Liver (tissue), 8 donors: ENCODE measurements at regions not wholly inside any gene's neighbourhood (a gene's known extent, or its start where the extent isn't known, plus 50 kb on each side); places are given as distances from the start of the nearest gene placed in this dataset.

Source experiments
- DNase-seq: peaks from one replicate; pipeline ENCODE4 v3.0.0-alpha.2; 2017; ENCODE audit warnings: low spot score
- H3K27ac ChIP-seq, 2 donors: one replicate each; pipeline ENCODE4 v1.7.0; 2013; ENCODE audit warnings: inconsistent platforms in 2 of 2, low read length in 2 of 2, control low read depth in 1 of 2, low read depth in 1 of 2, mild to moderate bottlenecking in 1 of 2
- H3K27me3 ChIP-seq, 4 donors: one replicate each; pipeline versions ENCODE4 v1.6.1 to v1.7.0; 2013; ENCODE audit warnings: low read length in 3 of 4, inconsistent platforms in 1 of 4, mild to moderate bottlenecking in 1 of 4, moderate library complexity in 1 of 4; ENCODE audit not compliant: control insufficient read depth in 4 of 4, insufficient read depth in 4 of 4
- H3K36me3 ChIP-seq, 4 donors: one replicate each; pipeline versions ENCODE4 v1.6.1 to v1.7.0; 2013; ENCODE audit warnings: low read length in 3 of 4, mild to moderate bottlenecking in 3 of 4, low read depth in 1 of 4, moderate library complexity in 1 of 4; ENCODE audit not compliant: control insufficient read depth in 4 of 4, insufficient read depth in 3 of 4
- H3K4me1 ChIP-seq, 4 donors: one replicate each; pipeline versions ENCODE4 v1.6.1 to v1.7.0; 2013; ENCODE audit warnings: low read length in 3 of 4, mild to moderate bottlenecking in 3 of 4, moderate library complexity in 1 of 4; ENCODE audit not compliant: control insufficient read depth in 4 of 4, insufficient read depth in 4 of 4
- H3K4me3 ChIP-seq, 3 donors: one replicate each; pipeline versions ENCODE4 v1.6.1 to v1.7.0; 2013; ENCODE audit warnings: low read length in 3 of 3, control low read depth in 1 of 3, low read depth in 1 of 3, mild to moderate bottlenecking in 1 of 3
- H3K9ac ChIP-seq, 2 donors: one replicate each; pipeline ENCODE4 v1.7.0; 2013; ENCODE audit warnings: low read length in 2 of 2, mild to moderate bottlenecking in 2 of 2, moderate library complexity in 2 of 2, control low read depth in 1 of 2, low read depth in 1 of 2
- H3K9me3 ChIP-seq, 4 donors: one replicate each; pipeline versions ENCODE4 v1.6.1 to v1.7.0; 2013; ENCODE audit warnings: low read length in 3 of 4; ENCODE audit not compliant: control insufficient read depth in 4 of 4
- CTCF ChIP-seq: fragments of 150-350 bp; IDR thresholded peaks from 2 replicates; pipeline ENCODE4 v1.5.1; 2017; ENCODE audit warnings: improper control_type of control experiment, low read depth, low read length; ENCODE audit not compliant: missing input control
- FOXA1 ChIP-seq: IDR thresholded peaks from 2 replicates; pipeline ENCODE4 v1.6.1; 2016; ENCODE audit warnings: antibody characterized with exemption
- FOXA2 ChIP-seq: IDR thresholded peaks from 2 replicates; pipeline ENCODE4 v1.6.1; 2016; ENCODE audit warnings: antibody characterized with exemption
- GABPA ChIP-seq, 2 donors: IDR thresholded peaks in 1 of 2; conservative IDR thresholded peaks in 1 of 2; 2 replicates each; pipeline ENCODE4 v1.6.1; 2016; ENCODE audit warnings: antibody characterized with exemption in 2 of 2, mild to moderate bottlenecking in 1 of 2, moderate library complexity in 1 of 2
- HNF4A ChIP-seq, 2 donors: conservative IDR thresholded peaks; 2 replicates each; pipeline ENCODE4 v1.6.1; 2016; ENCODE audit warnings: antibody characterized with exemption in 2 of 2, mild to moderate bottlenecking in 2 of 2
- JUND ChIP-seq, 2 donors: IDR thresholded peaks; 2 replicates each; pipeline ENCODE4 v1.6.1; 2016; ENCODE audit warnings: antibody characterized with exemption in 2 of 2
- MAX ChIP-seq: IDR thresholded peaks from 2 replicates; pipeline ENCODE4 v1.6.1; 2016; ENCODE audit warnings: antibody characterized with exemption
- NR2F2 ChIP-seq: IDR thresholded peaks from 2 replicates; pipeline ENCODE4 v1.6.1; 2016; ENCODE audit warnings: antibody characterized with exemption
- RAD21 ChIP-seq, 2 donors: IDR thresholded peaks; 2 replicates each; pipeline ENCODE4 v1.6.1; 2016; ENCODE audit warnings: antibody characterized with exemption in 2 of 2, mild to moderate bottlenecking in 2 of 2
- RXRA ChIP-seq, 2 donors: IDR thresholded peaks; 2 replicates each; pipeline ENCODE4 v1.6.1; 2017 to 2018; ENCODE audit warnings: antibody characterized with exemption in 2 of 2, mild to moderate bottlenecking in 1 of 2
- SP1 ChIP-seq: IDR thresholded peaks from 2 replicates; pipeline ENCODE4 v1.6.1; 2018; ENCODE audit warnings: antibody characterized with exemption, mild to moderate bottlenecking
- TAF1 ChIP-seq: conservative IDR thresholded peaks from 2 replicates; pipeline ENCODE4 v1.6.1; 2016; ENCODE audit warnings: antibody characterized with exemption, mild to moderate bottlenecking
- YY1 ChIP-seq: IDR thresholded peaks from 2 replicates; pipeline ENCODE4 v1.6.1; 2016; ENCODE audit warnings: antibody characterized with exemption, mild to moderate bottlenecking
- WGBS: extraction: QIAGEN DNeasy Blood & Tissue Kit; methylation state at CpG from one replicate; pipeline ENCODE4 v1.1.7; 2013; 5-methylcytosine and 5-hydroxymethylcytosine counted together
- TF ChIP-seq, protein P1 (sequence below): IDR thresholded peaks from 2 replicates; pipeline ENCODE4 v1.6.1; 2016; ENCODE audit warnings: antibody characterized with exemption
- TF ChIP-seq, protein P2 (sequence below): IDR thresholded peaks from 2 replicates; pipeline ENCODE4 v1.6.1; 2016; ENCODE audit warnings: antibody characterized with exemption
- donor health status: healthy.
- donor health status: healthy.
- donor health status: healthy.
- donor health status: healthy.
- donor health status: healthy.

- Histone ChIP-seq H3K4me1 (no peaks in the 10 kb centered on the region), H3K27ac (no peak overlapping the region), H3K27me3 (no peaks in the 10 kb centered on the region), H3K9ac (no peak overlapping the region), H3K9me3 (no peaks in the 10 kb centered on the region), H3K4me3 (no peak overlapping the region), H3K36me3 (no peaks in the 10 kb centered on the region)
- no peak for TF ChIP-seq MAX
- TF ChIP-seq GABPA (IDR thresholded peaks at IDR 0.05 in 1 of 2, conservative IDR thresholded peaks at IDR 0.05 in 1 of 2), result no peak
- TF ChIP-seq TAF1, result no peak
- TF ChIP-seq FOXA1, result no peak
- TF ChIP-seq CTCF, result no peak
- no peak for TF ChIP-seq JUND (IDR thresholded peaks at IDR 0.05)
- TF ChIP-seq NR2F2, result no peak
- TF ChIP-seq SP1, result no peak
- no peak for TF ChIP-seq RXRA (IDR thresholded peaks at IDR 0.05)
- no peak for DNase-seq
Observed at GRCh38 chrX:26309262-26309661, 93.3 kb downstream of the MAGEB5 start.

GRCh38 chrX:26295425-26295824 lies 79.5 kb downstream of the MAGEB5 start:
- H3K4me1 ChIP-seq, result no peaks in the 10 kb centered on the region
- TF ChIP-seq YY1 (no peak), RAD21 (IDR thresholded peaks at IDR 0.05) (no peak), FOXA2 (no peak), SP1 (no peak), GABPA (IDR thresholded peaks at IDR 0.05 in 1 of 2, conservative IDR thresholded peaks at IDR 0.05 in 1 of 2) (no peak), HNF4A (conservative IDR thresholded peaks at IDR 0.05) (no peak), CTCF (no peak)
- TF ChIP-seq, protein P1, sequence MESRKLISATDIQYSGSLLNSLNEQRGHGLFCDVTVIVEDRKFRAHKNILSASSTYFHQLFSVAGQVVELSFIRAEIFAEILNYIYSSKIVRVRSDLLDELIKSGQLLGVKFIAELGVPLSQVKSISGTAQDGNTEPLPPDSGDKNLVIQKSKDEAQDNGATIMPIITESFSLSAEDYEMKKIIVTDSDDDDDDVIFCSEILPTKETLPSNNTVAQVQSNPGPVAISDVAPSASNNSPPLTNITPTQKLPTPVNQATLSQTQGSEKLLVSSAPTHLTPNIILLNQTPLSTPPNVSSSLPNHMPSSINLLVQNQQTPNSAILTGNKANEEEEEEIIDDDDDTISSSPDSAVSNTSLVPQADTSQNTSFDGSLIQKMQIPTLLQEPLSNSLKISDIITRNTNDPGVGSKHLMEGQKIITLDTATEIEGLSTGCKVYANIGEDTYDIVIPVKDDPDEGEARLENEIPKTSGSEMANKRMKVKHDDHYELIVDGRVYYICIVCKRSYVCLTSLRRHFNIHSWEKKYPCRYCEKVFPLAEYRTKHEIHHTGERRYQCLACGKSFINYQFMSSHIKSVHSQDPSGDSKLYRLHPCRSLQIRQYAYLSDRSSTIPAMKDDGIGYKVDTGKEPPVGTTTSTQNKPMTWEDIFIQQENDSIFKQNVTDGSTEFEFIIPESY, result no peak
- TF ChIP-seq, protein P2, sequence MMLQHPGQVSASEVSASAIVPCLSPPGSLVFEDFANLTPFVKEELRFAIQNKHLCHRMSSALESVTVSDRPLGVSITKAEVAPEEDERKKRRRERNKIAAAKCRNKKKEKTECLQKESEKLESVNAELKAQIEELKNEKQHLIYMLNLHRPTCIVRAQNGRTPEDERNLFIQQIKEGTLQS, result no peak
- H3K9me3 ChIP-seq, result no peaks in the 10 kb centered on the region
- 29% methylated on average over 1 of the region's 1 CpG for WGBS
- no peak overlapping the region for H3K4me3 ChIP-seq
- DNase-seq, result no peak
- no peaks in the 10 kb centered on the region for H3K36me3 ChIP-seq
- H3K27me3 ChIP-seq, result no peaks in the 10 kb centered on the region
- H3K9ac ChIP-seq, result no peak overlapping the region
- no peak overlapping the region for H3K27ac ChIP-seq
